ENCODE measurements at regions not wholly inside any gene's neighbourhood (a gene's known extent, or its start where the extent isn't known, plus 50 kb on each side); places are given as distances from the start of the nearest gene placed in this dataset.

- Histone ChIP-seq H3K79me2 (ENCODE audit: insufficient read depth) (no peaks in the 10 kb centered on the region), H3K4me1 (ENCODE audit: control insufficient read depth in 1 of 2, insufficient read depth in 2 of 2, low read depth in 1 of 2, low read length in 1 of 2) (no peaks in the 10 kb centered on the region), H3K27ac (ENCODE audit: low read depth in 2 of 2, low read length in 1 of 2) (no peak overlapping the region), H3F3A (replicated peaks; ENCODE audit: insufficient read depth) (no peaks in the 10 kb centered on the region), H3K4me2 (no peak overlapping the region), H2AFZ (ENCODE audit: low read depth) (no peak overlapping the region), H3K4me3 (ENCODE audit: low read depth in 2 of 2, low read length in 1 of 2) (no peak overlapping the region), H4K20me1 (ENCODE audit: insufficient read depth) (no peaks in the 10 kb centered on the region), H3K9ac (no peak overlapping the region), H3K9me3 (no peaks in the 10 kb centered on the region), H3K36me3 (replicated peaks in 1 of 2; ENCODE audit: control insufficient read depth in 1 of 2, insufficient read depth in 2 of 2, low read length in 1 of 2) (no peaks in the 10 kb centered on the region), H3K9me2 (no peaks in the 10 kb centered on the region), H3K27me3 (ENCODE audit: insufficient read depth) (peaks cover 16% of the 10 kb centered on the region; the same call in 1 of the 2 replicates)
- DNase-seq = no peak
- WGBS (ENCODE audit: low lambda C conversion rate) = 8% methylated on average over 4 of the region's 4 CpGs
- no peak for TF ChIP-seq NFIC (IDR thresholded peaks at IDR 0.05; ENCODE audit: borderline replicate concordance)
- TF ChIP-seq JUND (IDR thresholded peaks at IDR 0.05) = no peak
- no peak for TF ChIP-seq MXI1 (IDR thresholded peaks at IDR 0.05; ENCODE audit: low read depth, low read length)
- POLR2A ChIA-PET = no interaction called here
- CTCF ChIA-PET = no interaction called here
Observed at GRCh38 chr12:47415054-47415453, 290.8 kb downstream of the RPAP3 start.

GRCh38 chr12:47414511-47414910 lies 291.3 kb downstream of the RPAP3 start:
- Histone ChIP-seq H3K36me3 (replicated peaks in 1 of 2; ENCODE audit: control insufficient read depth in 1 of 2, insufficient read depth in 2 of 2, low read length in 1 of 2) (no peaks in the 10 kb centered on the region), H3K9ac (no peak overlapping the region), H3K27me3 (ENCODE audit: insufficient read depth) (peaks cover 22% of the 10 kb centered on the region; the same call in 1 of the 2 replicates), H3K9me3 (no peaks in the 10 kb centered on the region), H3K79me2 (ENCODE audit: insufficient read depth) (no peaks in the 10 kb centered on the region), H3K9me2 (no peaks in the 10 kb centered on the region), H2AFZ (ENCODE audit: low read depth) (no peak overlapping the region), H3K27ac (ENCODE audit: low read depth in 2 of 2, low read length in 1 of 2) (no peak overlapping the region), H3K4me2 (no peak overlapping the region), H3K4me1 (ENCODE audit: control insufficient read depth in 1 of 2, insufficient read depth in 2 of 2, low read depth in 1 of 2, low read length in 1 of 2) (no peaks in the 10 kb centered on the region), H4K20me1 (ENCODE audit: insufficient read depth) (no peaks in the 10 kb centered on the region), H3K4me3 (ENCODE audit: low read depth in 2 of 2, low read length in 1 of 2) (no peak overlapping the region), H3F3A (replicated peaks; ENCODE audit: insufficient read depth) (no peaks in the 10 kb centered on the region)
- ChIA-PET POLR2A (no interaction called here), CTCF (no interaction called here)
- DNase-seq = no peak
- TF ChIP-seq NRF1 (IDR thresholded peaks at IDR 0.05; ENCODE audit: low read depth, low read length) (no peak), TAF1 (IDR thresholded peaks at IDR 0.05; ENCODE audit: borderline replicate concordance, low read depth, low read length) (no peak), RXRA (IDR thresholded peaks at IDR 0.05; ENCODE audit: borderline replicate concordance, low read depth) (no peak), GATA2 (CRISPR knock-in tag; IDR thresholded peaks at IDR 0.05) (no peak), MAX (IDR thresholded peaks at IDR 0.05; ENCODE audit: low read depth) (no peak), JUND (IDR thresholded peaks at IDR 0.05) (no peak), FOXM1 (IDR thresholded peaks at IDR 0.05; ENCODE audit: low read depth) (no peak), RFX5 (IDR thresholded peaks at IDR 0.05; ENCODE audit: low read length) (no peak), PBX3 (IDR thresholded peaks at IDR 0.05) (no peak), EZH2phosphoT487 (IDR thresholded peaks at IDR 0.05; ENCODE audit: borderline replicate concordance, low read depth) (no peak)
- 25% methylated on average over 3 of the region's 3 CpGs for WGBS (ENCODE audit: low lambda C conversion rate)

- Histone ChIP-seq H3K9ac (no peak overlapping the region), H4K20me1 (ENCODE audit: insufficient read depth) (no peaks in the 10 kb centered on the region), H3K36me3 (replicated peaks in 1 of 2; ENCODE audit: control insufficient read depth in 1 of 2, insufficient read depth in 2 of 2, low read length in 1 of 2) (no peaks in the 10 kb centered on the region), H3K4me2 (no peak overlapping the region), H3K27ac (ENCODE audit: low read depth in 2 of 2, low read length in 1 of 2) (no peak overlapping the region), H3K4me3 (ENCODE audit: low read depth in 2 of 2, low read length in 1 of 2) (no peak overlapping the region), H3F3A (replicated peaks; ENCODE audit: insufficient read depth) (no peaks in the 10 kb centered on the region), H3K4me1 (ENCODE audit: control insufficient read depth in 1 of 2, insufficient read depth in 2 of 2, low read depth in 1 of 2, low read length in 1 of 2) (no peaks in the 10 kb centered on the region), H3K79me2 (ENCODE audit: insufficient read depth) (no peaks in the 10 kb centered on the region), H3K27me3 (ENCODE audit: insufficient read depth) (peaks cover 25% of the 10 kb centered on the region; the same call in 1 of the 2 replicates), H3K9me2 (no peaks in the 10 kb centered on the region), H3K9me3 (no peaks in the 10 kb centered on the region), H2AFZ (ENCODE audit: low read depth) (no peak overlapping the region)
- POLR2A ChIA-PET = no interaction called here
- CTCF ChIA-PET = no interaction called here
- no peak for DNase-seq
- TF ChIP-seq RCOR1 (IDR thresholded peaks at IDR 0.05; ENCODE audit: low read length) (no peak), SMC3 (IDR thresholded peaks at IDR 0.05; ENCODE audit: low read depth, low read length) (no peak), GABPA (IDR thresholded peaks at IDR 0.05; ENCODE audit: low read depth) (no peak), FOSL2 (IDR thresholded peaks at IDR 0.05; ENCODE audit: borderline replicate concordance, low read depth) (no peak), TEAD4 (IDR thresholded peaks at IDR 0.05; ENCODE audit: borderline replicate concordance, insufficient read depth) (no peak), EP300 (IDR thresholded peaks at IDR 0.05; ENCODE audit: borderline replicate concordance in 1 of 2, low read depth in 1 of 2, low read length in 1 of 2) (no peak), NFIC (IDR thresholded peaks at IDR 0.05; ENCODE audit: borderline replicate concordance) (no peak), NRF1 (IDR thresholded peaks at IDR 0.05; ENCODE audit: low read depth, low read length) (no peak), GATA2 (CRISPR knock-in tag; IDR thresholded peaks at IDR 0.05) (no peak), USF2 (IDR thresholded peaks at IDR 0.05; ENCODE audit: borderline replicate concordance, low read depth, low read length) (no peak), POLR2AphosphoS5 (IDR thresholded peaks at IDR 0.05; ENCODE audit: low read depth, low read length) (no peak), RAD21 (IDR thresholded peaks at IDR 0.05; ENCODE audit: low read length) (no peak), FOXJ3 (CRISPR knock-in tag; IDR thresholded peaks at IDR 0.05) (no peak)
Observed at GRCh38 chr12:47413806-47414205, 292.0 kb downstream of the RPAP3 start.

Data from SK-N-SH (cell line).